ENCODE measurements at regions not wholly inside any gene's neighbourhood (a gene's known extent, or its start where the extent isn't known, plus 50 kb on each side); places are given as distances from the start of the nearest gene placed in this dataset.

DNA sequence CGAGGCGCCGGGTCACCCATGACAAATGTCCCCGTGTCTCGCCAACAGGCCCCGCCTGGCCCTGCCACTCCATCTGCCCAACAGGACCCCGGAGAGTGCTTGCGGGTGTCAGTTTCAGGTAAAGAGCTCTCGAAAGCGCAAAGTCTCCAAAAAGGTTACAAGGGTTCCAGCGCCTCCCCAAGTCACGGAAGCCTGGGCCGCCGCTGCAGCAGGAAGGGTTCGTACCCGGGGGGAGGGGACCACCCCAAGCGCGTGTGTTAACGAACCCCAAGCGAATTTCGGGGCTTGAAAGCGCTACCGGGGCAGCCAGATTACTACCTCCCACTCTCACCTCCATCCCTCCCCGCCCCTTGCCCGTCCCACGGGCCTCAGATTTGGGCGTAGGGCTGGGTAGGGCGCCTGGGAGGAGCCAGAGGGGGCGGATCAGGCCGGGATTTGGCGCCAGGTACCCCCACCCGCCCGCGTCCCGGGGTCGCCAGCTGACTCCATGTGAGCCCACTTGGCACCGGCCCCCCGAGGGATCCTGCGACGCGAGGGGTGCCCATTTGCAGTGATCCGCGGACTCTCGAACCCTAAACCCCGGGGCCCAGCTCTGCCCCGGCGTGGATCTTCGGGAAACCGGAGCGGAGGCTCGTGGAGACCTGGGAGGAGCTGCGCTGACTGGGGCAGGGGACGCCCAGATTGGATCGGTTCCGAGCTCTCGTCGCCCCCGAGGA, 85.9 kb downstream of the NR2F2 start:
- Histone ChIP-seq H3K36me3 (replicated peaks) (no peaks in the 10 kb centered on the region), H3K27ac (no peak overlapping the region), H3K27me3 (replicated peaks) (peaks cover 31% of the 10 kb centered on the region), H3K4me3 (ENCODE audit: low read depth, low read length) (peak overlapping the region; percentile 46)
- DNase-seq, result no peak
- TF ChIP-seq, protein P1, sequence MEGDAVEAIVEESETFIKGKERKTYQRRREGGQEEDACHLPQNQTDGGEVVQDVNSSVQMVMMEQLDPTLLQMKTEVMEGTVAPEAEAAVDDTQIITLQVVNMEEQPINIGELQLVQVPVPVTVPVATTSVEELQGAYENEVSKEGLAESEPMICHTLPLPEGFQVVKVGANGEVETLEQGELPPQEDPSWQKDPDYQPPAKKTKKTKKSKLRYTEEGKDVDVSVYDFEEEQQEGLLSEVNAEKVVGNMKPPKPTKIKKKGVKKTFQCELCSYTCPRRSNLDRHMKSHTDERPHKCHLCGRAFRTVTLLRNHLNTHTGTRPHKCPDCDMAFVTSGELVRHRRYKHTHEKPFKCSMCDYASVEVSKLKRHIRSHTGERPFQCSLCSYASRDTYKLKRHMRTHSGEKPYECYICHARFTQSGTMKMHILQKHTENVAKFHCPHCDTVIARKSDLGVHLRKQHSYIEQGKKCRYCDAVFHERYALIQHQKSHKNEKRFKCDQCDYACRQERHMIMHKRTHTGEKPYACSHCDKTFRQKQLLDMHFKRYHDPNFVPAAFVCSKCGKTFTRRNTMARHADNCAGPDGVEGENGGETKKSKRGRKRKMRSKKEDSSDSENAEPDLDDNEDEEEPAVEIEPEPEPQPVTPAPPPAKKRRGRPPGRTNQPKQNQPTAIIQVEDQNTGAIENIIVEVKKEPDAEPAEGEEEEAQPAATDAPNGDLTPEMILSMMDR (IDR thresholded peaks at IDR 0.05; ENCODE audit: low read depth, low read length, missing control alignments), result no peak
- in situ Hi-C loops (cut with HindIII; ENCODE audit: low pct_ligation_motif_present, low sequenced_read_pairs), result no loop called here

DNA sequence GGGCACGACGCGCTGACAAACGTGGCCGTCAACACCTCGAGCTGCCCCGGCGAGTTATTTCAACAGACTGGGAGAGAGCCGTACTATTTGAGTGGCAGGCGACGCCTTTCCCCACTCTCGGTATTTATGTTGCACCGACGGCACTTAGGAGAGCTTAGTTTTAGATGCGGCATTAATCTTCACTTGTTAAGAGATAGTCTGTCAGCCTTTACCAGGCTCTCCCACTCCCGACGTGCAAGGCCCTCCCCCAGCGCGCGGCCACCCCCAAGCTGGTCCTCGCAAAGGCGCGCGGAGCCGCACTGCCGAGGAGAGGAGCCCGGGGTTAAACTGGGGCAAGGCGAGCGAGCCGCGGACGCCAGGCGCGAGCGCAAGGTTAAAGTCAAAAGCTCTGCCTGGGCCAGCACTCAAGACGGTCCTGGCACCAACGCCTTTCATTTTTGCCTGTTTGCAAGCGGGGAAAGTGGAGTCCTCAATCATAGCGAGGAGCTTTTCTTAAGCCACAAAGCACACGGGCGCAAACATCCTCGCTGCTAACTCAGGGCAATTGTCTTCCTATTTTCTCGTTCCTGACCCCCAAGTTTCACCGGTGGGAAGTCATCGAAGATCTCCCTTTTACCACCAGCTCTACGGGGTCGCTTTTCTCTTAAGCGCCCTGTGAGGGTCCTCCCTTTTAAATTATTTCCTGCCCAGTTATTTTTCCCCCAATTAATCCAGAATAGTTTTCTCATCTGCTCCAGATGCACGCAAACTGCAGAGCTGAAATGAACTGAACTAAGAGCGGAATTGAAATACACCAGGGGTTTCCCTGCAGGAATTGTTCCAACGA, 86.6 kb downstream of the NR2F2 start:
- H3K36me3 ChIP-seq (replicated peaks), result no peaks in the 10 kb centered on the region
- peak overlapping the region; percentile 46 for H3K4me3 ChIP-seq (ENCODE audit: low read depth, low read length)
- H3K27ac ChIP-seq, result no peak overlapping the region
- DNase-seq, result no peak
- in situ Hi-C loops (cut with HindIII; ENCODE audit: low pct_ligation_motif_present, low sequenced_read_pairs), result no loop called here
- TF ChIP-seq, protein P1 (IDR thresholded peaks at IDR 0.05; ENCODE audit: low read depth, low read length, missing control alignments), result no peak
- H3K27me3 ChIP-seq (replicated peaks), result peaks cover 29% of the 10 kb centered on the region

DNA sequence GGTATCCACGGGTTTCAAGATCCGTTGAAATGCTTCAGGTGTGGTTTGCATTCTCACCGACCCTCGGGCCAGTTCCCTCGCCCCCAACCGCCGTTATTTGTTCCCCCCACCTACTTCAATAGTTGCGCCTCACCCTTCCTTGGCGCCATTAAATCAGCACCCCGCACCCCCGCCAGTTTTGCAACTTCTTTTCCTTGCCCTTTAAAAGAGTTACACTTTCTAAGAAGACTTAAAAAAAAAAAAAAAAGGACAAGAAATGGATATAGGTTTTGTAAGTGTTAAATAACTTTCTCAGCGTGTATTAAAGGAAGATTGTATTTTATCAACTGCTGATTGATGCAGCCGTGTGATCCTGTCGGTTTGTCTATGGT, 87.2 kb downstream of the NR2F2 start:
- Histone ChIP-seq H3K27ac (no peak overlapping the region), H3K4me3 (ENCODE audit: low read depth, low read length) (no peak overlapping the region), H3K36me3 (replicated peaks) (no peaks in the 10 kb centered on the region), H3K27me3 (replicated peaks) (peaks cover 30% of the 10 kb centered on the region)
- DNase-seq, result no peak
- in situ Hi-C loops (cut with HindIII; ENCODE audit: low pct_ligation_motif_present, low sequenced_read_pairs), result no loop called here
- TF ChIP-seq, protein P1 (IDR thresholded peaks at IDR 0.05; ENCODE audit: low read depth, low read length, missing control alignments), result no peak

DNA sequence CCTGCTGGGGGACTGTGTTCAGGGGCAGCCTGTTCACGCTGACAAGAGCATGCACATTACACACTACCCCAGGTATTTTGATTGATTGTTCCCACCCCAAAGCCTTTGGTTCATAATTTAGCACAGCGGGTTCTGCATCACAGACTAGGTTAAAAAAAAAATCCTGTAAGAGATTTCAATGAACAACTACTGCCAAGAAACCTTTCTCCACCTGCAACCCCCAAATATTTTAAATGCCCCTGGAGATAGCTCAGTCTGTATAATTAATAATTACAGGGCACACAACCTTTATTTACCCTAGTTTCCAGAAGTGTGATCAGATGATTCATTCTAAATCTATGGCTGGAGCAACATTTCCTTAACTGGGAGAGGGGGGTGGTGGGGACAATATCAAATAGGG, 87.6 kb downstream of the NR2F2 start:
- TF ChIP-seq, protein P1 (IDR thresholded peaks at IDR 0.05; ENCODE audit: low read depth, low read length, missing control alignments), result no peak
- Histone ChIP-seq H3K36me3 (replicated peaks) (no peaks in the 10 kb centered on the region), H3K27ac (no peak overlapping the region), H3K27me3 (replicated peaks) (peaks cover 30% of the 10 kb centered on the region), H3K4me3 (ENCODE audit: low read depth, low read length) (no peak overlapping the region)
- no peak for DNase-seq
- in situ Hi-C loops (cut with HindIII; ENCODE audit: low pct_ligation_motif_present, low sequenced_read_pairs), result no loop called here

DNA sequence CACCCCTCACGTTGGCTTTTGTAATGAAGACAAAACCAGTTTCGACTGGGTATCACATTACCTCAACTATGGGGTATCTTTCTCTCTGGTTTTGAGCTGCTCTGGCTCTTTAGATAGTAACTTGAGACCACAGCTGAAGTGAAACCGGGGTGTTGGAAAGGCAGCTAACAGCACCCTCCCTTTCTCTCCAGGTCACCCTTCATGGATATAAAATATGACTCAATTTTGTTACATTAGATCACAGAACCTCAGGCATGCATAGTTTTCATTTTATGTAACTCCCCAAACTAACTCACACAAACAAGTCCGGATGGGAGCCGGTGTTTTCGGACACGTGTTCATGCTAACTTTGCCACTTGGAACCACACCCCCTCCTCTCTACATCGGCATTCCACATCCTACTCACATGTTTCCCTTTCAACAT, 90.7 kb downstream of the NR2F2 start:
- H3K27me3 ChIP-seq (replicated peaks), result peaks cover 20% of the 10 kb centered on the region
- no peak overlapping the region for H3K27ac ChIP-seq
- in situ Hi-C loops (cut with HindIII; ENCODE audit: low pct_ligation_motif_present, low sequenced_read_pairs), result no loop called here
- TF ChIP-seq, protein P1 (IDR thresholded peaks at IDR 0.05; ENCODE audit: low read depth, low read length, missing control alignments), result no peak
- peak; percentile 28 for DNase-seq
- H3K4me3 ChIP-seq (ENCODE audit: low read depth, low read length), result no peak overlapping the region
- H3K36me3 ChIP-seq (replicated peaks), result no peaks in the 10 kb centered on the region

Data from brain microvascular endothelial cell (primary cell).